ENCODE measurements at regions not wholly inside any gene's neighbourhood (a gene's known extent, or its start where the extent isn't known, plus 50 kb on each side); places are given as distances from the start of the nearest gene placed in this dataset.

DNA sequence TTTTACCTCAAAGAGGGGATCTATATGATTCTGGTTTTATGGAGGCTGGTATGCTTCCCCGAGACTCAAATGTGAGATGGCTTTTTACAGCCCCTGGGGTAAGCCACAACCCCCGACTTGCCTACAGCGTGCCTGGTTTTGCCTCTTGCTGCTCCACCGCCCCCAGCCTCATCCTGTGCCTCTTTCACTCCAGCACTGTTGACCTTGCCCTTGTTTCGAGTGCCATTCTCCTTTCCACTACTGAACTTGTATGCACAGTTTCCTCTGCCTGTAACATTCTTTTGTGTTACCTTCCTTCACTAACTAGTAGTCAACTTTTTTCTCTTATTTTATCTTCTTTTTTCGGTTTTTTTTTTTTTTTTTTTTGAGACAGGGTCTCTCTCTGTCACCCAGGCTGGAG lies 219.0 kb upstream of the ZBED5 start:
- DNase-seq: no peak

DNA sequence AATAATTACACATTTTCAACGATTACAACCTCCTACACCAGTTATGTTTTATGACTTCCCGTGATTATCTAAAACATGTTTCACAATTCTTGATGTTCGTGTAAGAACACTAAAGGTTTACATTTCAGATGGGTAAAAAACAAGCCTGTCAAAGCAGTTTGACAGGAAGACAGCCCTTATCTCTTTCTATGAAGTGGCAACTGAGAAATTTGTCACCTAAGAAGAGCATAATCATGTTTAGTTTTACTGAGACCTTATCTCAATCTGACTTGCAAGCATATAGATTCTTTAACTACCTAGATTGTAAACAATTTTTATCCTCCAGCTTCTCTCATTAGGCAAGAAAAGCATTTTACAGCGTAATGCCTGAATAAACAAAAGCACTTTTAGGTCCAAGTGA lies 218.4 kb upstream of the ZBED5 start:
- no peak for DNase-seq

DNA sequence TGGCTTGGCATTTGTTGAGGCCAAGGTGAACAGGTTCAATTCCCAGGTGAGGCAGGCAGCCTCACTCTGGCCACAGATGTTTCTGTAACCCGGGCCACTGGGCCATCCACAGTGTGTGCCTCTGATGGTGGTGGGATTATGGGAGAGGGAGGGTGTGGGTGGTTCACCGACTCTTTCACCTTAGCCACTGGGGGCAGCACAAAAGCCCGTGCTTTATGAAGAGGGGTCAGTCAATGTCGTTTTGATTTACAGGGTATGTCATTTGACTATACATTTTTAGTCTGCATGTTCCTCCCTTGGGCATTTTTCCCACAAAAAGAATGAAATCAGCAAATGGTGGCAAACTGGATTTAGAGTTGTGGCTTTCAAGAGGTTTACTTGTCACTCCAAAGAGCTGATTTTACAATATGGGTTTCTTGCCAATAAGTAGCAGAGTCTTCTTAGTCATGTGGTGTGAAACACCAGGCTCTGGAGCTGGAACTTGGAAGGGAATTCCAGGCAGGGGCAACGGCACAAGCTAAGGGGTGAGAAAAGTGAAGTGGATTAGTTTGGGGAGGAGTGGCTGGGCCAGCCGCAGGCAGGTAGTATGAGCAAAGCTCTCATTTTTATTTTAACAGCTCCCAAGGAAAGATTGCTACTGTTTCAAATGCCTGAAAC lies 217.8 kb upstream of the ZBED5 start:
- no peak for DNase-seq

DNA sequence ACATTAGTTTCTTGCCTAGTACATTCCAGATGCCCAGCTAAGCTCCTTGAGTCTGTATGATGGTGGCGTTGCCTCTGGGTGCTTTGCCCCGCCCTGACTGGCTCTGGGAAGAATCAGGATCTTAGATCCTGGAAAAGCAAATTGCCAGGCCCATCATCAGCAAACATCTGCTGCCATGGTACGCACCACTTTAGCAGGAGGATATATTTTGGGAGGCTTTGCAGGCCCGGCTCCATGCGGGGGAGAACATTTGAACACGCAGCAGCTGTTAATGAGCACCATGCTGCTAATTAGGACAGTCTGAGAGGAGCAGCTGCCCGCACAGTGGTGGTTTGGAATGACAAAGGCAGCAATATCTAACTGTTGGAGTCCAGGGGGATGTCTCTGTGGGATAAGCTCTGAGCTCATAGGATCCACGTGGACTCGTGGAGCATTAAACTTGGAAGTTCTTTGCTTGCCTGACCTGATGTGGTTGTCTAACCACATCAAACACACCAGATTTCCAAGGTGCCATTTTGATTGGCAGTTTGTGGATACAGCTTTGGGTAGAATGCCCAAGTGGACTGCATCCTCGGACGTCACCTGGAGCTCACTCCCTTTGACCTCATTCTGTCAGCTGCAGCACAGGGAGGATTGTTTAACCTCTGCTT lies 217.0 kb upstream of the ZBED5 start:
- no peak for DNase-seq

DNA sequence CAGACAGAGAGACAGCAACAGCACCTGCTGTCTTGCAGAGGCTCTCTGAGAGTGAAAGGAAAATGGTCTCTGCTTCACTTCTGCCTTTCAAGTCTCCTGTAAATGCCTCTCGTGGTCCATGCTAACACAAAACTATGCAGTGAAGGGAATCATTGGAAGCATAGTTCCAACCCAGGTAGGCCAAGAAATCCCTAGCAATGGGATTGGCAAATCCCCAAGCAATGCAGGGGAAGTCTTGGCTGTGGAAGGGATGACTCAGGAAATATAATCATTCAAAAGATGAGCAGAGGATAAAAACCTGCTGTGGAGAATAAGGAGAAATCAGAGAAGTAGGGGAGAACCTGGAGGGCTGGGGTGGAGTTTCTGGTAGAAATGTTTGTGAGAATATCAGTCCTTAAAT lies 216.1 kb upstream of the ZBED5 start:
- no peak for DNase-seq

DNA sequence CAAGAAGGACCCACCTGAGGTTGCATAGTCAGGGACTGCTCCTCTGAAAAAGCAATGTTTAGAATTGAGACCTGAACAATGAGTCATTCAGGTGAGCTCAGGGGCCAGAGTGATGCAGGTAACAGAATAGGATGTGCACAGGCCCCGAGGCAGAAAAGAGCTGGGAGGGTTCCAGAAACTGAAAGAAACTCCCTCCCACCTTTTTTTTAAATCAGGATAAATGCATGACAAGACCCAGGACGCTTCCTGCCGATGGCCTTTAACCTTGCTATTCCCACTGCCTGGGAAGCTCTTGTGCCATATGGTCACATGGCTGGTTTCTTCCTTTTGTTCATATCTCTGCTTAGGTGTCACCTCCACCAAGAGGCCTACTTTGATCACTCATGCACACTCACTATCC lies 214.2 kb upstream of the ZBED5 start:
- DNase-seq: no peak

DNA sequence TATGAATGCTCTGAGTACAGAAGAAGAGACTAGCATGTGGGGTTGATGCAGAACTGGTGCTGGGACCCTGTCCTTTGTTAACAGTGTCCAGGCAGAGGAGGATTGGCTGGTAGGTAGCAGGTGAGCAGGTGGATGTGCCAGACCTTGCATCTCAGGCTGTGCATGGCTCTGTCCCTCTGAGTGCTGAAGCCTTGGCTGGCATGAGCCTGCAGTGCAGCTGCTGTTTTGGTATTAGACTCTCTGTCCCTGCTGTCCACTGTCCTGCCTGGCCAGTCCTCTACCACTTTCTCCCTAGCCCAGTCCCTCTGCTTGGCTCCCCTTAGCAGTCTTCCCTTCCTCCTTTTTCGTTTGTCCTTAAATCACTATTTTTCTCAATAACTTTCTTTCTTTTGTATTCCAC lies 213.6 kb upstream of the ZBED5 start:
- no peak for DNase-seq

DNA sequence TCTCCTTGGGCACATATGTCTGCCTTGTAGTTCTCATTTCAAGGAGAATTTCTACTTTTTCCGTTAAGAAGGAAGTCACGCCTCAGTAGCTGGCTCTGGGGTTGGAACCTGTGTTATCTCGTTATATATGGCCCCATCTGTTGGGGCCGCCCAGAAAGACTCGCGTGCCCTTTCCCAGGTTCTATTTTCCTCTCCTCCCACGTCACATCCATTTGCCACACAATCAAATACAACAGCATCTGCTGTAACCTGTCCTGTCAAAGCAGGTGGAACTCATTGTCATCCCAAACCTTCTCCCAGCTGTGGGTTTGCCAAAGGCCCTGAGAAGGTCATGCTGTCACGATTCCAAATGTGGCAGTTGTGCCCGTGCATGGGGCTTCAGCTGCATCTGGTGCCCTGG lies 213.1 kb upstream of the ZBED5 start:
- DNase-seq: no peak

DNA sequence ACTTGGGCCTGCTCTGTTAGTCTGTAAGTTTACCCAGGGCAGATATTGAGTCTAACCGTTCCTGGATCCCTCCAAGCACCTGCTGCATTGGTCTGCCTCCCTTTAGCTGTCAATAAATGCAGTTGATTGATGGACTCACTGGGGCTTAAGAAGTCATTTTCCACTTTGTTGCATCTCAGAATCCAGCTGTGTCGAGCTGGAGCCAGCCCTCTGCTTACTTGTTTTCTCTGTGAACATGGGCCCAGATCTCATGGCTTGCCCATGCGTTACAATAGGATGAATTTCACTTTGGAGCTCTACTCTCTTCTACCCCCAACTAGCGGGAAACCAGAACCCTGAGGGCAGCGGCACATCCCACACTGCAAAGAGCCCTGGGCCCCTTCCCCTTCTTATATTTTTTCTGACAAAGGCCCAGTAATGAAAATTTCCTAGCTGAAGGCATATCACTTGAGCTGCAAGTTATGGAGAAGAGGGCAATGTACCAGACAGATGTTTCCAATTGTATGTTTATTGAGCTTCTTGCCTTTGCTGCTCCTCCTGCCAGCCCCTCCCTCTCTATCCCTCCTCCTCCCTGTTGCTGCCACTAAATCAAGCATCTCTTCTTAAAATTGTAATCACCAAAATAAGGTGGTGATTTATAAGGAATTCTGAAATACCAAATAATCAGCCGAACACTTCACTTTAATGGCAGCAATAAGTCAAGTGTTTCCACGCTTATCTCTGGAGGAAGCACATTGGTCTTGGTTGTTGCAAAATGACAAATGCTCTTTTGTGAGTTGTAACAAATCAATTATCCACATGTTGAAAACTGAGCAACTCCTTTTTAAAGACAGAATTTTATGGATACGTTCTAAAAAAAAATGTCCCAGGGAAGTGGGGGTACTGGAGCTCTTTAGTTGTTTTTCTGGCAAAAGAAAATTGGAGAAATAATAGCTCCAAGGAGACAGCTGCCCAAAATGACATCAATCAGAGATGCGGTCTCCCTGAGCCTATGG lies 212.3 kb upstream of the ZBED5 start:
- no peak for DNase-seq

DNA sequence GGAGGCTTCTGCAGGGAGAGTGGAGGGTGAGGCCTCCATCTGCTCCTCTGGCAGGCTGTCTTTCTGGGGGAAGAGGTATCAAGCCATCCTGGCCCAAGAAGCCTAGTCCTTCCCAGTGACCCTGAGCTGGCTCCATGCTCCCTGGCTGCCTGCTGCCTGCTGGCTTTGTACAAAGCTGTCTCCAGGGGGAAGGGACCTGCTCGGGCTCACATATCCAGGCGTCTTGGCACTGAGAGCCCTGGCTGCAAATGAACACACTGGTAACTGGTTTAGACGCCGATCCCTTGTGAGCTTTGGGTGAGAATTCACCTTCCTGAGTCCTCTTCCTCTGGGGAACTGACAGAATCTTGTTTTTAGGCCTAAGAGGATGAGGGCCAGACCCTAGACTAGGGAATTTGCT lies 210.3 kb upstream of the ZBED5 start:
- no peak for DNase-seq

DNA sequence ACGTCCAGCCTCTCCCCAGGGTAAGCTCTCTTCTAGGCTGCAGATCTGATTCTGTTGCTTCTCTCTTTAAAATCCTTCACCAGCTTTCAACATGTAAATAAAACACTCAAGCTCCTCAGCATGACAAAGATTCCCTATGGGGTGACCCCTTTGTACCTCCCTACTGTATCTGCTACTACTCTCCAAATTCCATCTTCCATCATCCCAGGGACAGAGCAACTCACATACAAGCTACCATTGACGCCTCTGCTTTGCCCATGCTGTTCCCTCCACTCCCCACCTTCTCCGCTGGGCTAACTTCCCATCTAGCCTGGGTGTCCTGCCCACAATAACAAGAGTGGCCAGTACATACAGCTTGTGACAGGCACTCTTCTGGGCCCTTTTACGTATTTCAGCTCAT lies 207.5 kb upstream of the ZBED5 start:
- no peak for DNase-seq

DNA sequence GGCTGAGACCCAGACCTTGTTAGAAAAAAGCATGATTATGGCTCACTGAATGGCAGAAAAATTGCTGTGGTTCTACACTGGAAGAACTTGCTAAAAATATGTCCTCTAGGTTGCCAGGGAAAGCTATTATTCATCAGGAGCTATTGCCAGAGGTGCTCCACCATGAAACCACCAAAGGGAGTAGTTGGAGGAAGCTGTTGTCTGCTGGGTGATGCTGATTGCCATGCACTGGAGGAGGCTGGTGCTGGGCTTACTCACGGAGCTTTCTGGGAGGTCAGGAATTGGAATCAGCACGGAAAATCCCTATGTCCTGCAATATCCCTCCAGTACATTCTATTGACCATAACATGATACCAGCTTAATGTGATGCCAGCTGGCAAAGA lies 199.6 kb upstream of the ZBED5 start:
- no peak for DNase-seq

DNA sequence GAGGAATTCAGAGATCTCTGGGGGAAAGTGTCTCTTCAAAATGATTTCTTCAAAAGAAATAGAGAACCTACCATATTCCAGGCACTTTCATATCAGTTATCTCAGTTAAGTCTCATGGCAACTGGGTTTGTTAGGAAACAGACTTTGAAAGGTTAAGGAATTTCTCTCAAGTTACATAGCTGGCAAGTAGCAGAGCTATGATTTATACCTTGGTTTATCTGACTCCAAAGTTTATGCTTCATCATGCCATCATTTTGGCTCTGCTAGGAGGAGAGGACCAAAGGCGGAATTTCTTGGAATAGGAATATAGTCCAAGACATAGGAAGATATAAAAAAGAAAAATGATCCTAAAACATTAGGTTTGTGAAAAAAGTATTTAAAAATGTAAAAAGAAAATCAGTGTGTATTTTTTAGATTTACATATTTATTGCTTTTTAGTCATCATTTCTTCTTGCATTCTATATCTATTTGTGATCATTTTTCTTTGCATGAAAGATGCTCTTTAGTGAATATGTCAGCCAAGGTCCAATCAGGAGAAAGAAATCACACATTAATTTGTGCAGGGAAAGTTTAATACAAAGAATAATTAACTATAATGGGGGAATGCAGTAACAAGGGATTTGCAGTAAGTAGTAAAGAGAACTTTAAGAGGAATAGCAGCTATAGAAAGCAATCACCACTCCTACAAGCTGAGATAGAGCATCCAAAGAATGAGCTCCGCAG lies 199.1 kb upstream of the ZBED5 start:
- no peak for DNase-seq

DNA sequence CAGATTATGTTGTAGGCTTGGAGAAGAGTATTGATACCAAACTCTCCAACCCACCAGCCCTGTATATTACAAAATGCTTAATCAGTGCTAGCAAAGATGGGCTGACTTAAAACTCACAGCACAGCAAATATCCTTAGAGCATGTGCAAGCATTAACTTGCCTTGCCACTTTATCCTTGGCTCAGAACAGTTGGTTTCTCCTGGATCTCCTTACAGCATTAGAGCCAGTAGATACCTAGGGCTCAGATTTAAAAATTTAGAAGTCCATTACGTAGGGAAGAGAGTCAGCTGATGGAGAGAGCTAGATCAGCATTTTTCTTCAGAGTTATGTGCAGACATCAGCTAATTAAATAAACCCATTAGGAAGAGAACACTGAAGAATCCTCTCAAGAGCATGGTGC lies 198.5 kb upstream of the ZBED5 start:
- DNase-seq: no peak

DNA sequence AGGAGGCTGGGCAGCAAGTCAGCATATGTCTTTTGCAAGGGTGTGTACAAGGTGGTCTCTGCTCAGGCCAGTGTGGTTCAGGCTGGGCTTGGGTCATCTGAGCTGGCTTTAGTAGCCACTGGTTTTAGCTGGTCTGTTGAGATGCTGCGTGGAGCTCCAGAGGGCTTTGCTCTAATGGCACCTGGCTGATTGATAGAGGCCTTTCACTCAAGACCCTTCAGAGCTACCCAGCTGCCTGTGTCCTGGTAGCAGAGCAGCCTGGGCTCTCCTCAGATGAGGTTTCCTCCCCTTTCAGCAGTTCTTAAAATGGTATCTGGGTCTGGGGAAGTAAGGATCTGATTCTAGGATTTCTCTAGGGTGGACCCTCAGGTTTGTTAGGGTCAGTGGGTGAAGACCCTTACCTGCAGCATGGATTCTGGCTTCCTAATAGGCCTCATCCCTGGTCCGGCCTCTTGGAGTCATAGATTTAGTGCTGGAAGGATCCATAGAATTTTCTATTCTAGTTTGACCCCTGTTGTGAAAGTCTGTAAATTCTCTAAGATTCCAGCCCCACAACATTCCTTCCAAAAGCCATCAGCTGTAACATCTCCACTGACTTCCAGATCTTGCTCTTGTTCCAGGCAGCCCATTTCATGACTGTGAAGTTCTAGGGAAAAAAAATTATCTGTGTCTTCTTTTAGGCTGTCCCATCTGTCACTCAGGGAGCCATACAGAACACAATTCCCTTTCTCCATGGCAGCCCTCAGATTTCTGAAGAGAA lies 190.2 kb upstream of the ZBED5 start:
- no peak for DNase-seq

DNA sequence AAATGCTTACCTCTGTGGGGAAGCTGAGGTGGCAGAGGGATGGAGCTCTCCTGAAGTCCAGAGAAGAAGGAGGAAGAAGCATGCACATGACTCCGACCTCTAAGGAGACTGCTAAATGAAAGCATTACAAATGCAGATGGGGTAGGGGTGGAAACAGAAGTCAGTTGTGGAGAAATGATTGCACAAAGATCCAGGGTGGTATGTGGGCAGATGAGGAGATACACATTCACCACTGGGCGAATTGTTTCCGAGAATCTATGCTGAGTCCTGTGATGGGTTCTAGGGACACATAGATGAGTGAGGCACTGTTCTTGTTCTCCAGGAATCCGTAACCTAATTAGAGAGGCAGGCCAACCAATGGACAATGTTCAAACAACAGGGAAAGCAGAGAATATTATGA lies 188.9 kb upstream of the ZBED5 start:
- no peak for DNase-seq

DNA sequence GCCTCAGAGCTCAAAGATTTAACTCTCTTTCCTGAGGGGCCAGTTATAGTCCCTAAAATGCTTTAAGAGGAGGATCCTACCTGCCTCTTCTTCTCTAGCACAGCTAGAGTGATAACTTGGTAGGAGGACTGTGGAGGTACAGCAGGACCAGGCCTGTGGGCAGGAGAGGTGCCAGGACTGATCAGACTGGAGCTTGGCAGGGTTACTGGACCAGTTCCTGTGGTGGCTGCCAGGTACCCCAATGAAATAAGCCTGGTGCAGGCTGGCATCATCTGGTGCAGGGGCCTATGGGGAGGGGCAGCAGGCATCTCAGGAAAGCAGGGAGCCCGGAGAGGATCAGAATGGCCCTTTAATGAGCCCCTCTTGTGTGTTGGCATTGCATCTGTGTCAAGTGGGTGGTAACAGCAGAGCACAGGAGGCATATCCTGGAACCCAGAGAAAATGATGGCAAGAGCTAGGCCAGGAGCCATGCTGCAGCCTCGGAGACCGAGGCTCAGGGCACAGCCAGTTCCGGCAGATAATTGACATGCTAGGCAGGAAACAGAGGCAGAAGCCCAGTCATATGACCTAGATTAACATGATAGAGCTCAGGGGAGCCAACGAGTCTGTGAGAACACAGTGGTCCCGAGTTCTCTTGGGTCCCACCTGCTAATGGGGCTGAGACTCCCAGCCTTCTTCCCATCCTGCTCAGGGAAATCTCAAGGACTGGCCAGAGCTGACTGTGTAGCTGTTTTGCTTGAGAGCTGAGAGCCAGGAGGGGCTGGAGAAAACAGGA lies 187.5 kb upstream of the ZBED5 start:
- DNase-seq: no peak

DNA sequence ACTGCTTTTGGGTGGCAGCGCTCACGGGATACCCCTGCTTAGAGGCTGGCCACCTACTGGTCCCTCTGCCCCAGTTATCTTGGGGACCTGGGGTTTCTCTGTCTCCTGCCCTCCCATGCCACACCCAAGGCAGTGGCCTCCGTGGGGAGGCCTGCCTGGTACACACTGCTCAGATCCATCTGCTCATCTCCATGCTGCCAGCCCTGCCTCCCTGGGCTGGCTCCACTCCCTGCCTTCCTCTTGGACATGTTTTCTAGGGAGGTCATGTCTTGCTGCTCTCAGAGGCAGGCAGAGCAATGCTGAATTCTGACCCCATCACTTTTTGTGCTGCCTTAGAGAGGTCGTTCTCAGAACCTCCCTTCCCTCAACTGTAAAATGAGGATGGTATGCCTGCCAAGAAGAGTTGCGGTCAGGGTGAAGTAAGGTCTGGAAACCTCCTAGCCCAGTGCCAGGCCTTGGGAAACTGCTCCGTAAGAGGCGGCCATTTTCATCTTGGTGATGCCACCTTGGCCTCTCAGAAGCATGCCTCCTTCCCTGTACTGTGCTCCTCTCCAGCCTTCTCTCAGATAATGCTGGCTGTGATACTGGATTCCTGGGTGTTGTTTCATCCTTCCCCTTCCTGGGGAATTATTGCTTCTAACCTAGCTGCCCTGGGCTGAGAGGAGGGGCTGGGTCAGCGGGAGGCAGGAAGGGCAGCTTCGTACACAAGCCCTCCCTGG lies 186.4 kb upstream of the ZBED5 start:
- no peak for DNase-seq

DNA sequence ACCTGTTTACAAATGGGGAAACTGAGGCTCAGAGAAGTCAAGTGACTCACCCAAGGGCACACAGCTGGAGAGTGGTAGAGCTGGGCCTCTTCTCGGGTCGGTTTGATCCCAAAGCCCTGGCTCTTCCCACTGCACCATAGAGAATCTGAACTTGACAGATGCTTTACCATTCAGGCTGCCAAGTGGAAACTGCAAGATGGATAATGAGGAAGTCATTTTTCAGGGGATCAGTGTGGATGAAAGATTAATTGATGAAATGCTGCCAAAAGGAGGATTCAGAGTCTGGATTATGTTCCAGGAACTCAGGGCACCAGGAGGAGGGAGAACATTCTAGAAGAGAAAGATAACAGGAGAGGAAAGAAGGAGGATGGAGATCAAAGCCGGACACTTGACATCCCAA lies 185.9 kb upstream of the ZBED5 start:
- DNase-seq: no peak

DNA sequence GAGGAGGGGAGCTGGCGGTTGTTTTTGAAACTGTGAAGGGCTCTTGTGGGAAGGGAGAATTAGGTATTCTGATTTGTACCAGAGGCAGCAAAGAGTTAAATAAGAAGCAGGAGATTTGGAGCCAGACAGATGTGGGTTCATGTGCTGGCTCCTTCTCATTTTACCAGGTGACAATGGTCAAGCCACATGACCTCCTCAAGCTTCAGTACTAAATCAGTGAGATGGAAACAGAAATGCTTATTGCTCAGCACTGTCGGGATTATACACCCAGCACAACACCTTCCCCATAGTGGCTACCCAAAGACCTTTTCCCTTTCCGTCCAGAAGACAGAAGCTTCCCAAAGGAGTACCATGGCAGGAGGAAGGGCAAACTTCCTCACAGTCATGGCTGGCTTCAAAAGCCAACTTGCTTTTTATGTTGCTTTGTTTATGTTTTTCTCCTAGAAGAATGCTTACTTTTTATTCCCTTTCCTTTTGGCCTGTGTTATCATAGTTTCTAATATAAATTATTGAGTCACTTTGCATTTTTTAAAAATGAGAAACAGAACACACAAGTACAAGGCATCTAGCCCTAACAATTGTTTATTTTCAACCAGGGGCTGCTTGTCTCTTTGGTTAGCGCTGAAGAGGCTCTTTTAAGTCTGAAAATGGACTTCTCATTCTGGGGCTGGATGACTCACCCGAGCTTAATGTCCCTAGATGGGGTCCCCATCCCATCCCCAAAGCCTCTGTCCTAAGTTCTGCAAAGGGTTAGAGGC lies 181.5 kb upstream of the ZBED5 start:
- no peak for DNase-seq

All from SHP77 treated with DMSO at 0.1 percent for 48 hours (cell line).